Fibroblast of villous mesenchyme (primary cell): ENCODE measurements at regions not wholly inside any gene's neighbourhood (a gene's known extent, or its start where the extent isn't known, plus 50 kb on each side); places are given as distances from the start of the nearest gene placed in this dataset.

Source experiments
- DNase-seq: peaks from one replicate; pipeline ENCODE4 v3.0.0-alpha.2; 2010; ENCODE audit warnings: low read depth
- H3K4me3 ChIP-seq: 2 replicates; pipeline ENCODE4 v1.5.1; 2011; ENCODE audit warnings: low read depth, mild to moderate bottlenecking, low read length
- CTCF ChIP-seq: IDR thresholded peaks from 2 replicates; pipeline ENCODE4 v1.5.1; 2012; ENCODE audit warnings: low read depth, mild to moderate bottlenecking, low read length; ENCODE audit not compliant: insufficient read depth

- H3K4me3 ChIP-seq, result no peak overlapping the region
- no peak for DNase-seq
- TF ChIP-seq CTCF, result no peak
Measured at GRCh38 chr5:104265531-104266140, 703.0 kb upstream of the NUDT12 start.

GRCh38 chr5:104247260-104247659 lies 684.7 kb upstream of the NUDT12 start:
- no peak for TF ChIP-seq CTCF
- no peak overlapping the region for H3K4me3 ChIP-seq
- no peak for DNase-seq

GRCh38 chr5:104241046-104241445 lies 678.5 kb upstream of the NUDT12 start:
- no peak for DNase-seq
- TF ChIP-seq CTCF, result no peak
- H3K4me3 ChIP-seq, result no peak overlapping the region

GRCh38 chr5:104237586-104237985 lies 675.0 kb upstream of the NUDT12 start:
- H3K4me3 ChIP-seq, result no peak overlapping the region
- no peak for DNase-seq
- no peak for TF ChIP-seq CTCF

- TF ChIP-seq CTCF, result no peak
- no peak for DNase-seq
- H3K4me3 ChIP-seq, result no peak overlapping the region
Measured at GRCh38 chr5:104223885-104224773, 661.5 kb upstream of the NUDT12 start.

GRCh38 chr5:104218200-104218599 lies 655.6 kb upstream of the NUDT12 start:
- H3K4me3 ChIP-seq, result no peak overlapping the region
- TF ChIP-seq CTCF, result no peak
- no peak for DNase-seq
